GM18498 (cell line): ENCODE measurements at regions not wholly inside any gene's neighbourhood (a gene's known extent, or its start where the extent isn't known, plus 50 kb on each side); places are given as distances from the start of the nearest gene placed in this dataset.
"Not testable (repeated sequence)": the region's sequence is repeated elsewhere in the genome, so short reads cannot be mapped to it uniquely, and the experiment has no call there.

Source experiments
- ATAC-seq: cut with Tn5 transposase; IDR thresholded peaks from one replicate; pipeline ENCODE4 v1.9.1; 2021; ENCODE audit warnings: mild to moderate bottlenecking, moderate library complexity; ENCODE audit not compliant: unreplicated experiment

- no peak for ATAC-seq
Measured at GRCh38 chr21:41571938-41572510, 64.1 kb upstream of the TMPRSS2 start.

- ATAC-seq = peak; percentile 79
Measured at GRCh38 chr21:41570791-41571355, 62.9 kb upstream of the TMPRSS2 start.

GRCh38 chr21:41568606-41569385 is 60.8 kb upstream of the TMPRSS2 start:
- no peak for ATAC-seq

GRCh38 chr21:41567901-41568510 is 60.0 kb upstream of the TMPRSS2 start:
- no peak for ATAC-seq

- ATAC-seq = not testable (repeated sequence)
Measured at GRCh38 chr21:41567237-41567636, 59.3 kb upstream of the TMPRSS2 start.

- ATAC-seq = no peak
Measured at GRCh38 chr21:41566500-41567014, 58.6 kb upstream of the TMPRSS2 start.

GRCh38 chr21:41565550-41565949 is 57.6 kb upstream of the TMPRSS2 start:
- no peak for ATAC-seq

- ATAC-seq = no peak
Measured at GRCh38 chr21:41564871-41565274, 56.9 kb upstream of the TMPRSS2 start.

- ATAC-seq = no peak
Measured at GRCh38 chr21:41562101-41563000, 54.4 kb upstream of the TMPRSS2 start.

- ATAC-seq = no peak
Measured at GRCh38 chr21:41561701-41562100, 53.7 kb upstream of the TMPRSS2 start.

- ATAC-seq = no peak
Measured at GRCh38 chr21:41560661-41561158, 52.8 kb upstream of the TMPRSS2 start.

GRCh38 chr21:41559658-41560631 is 52.0 kb upstream of the TMPRSS2 start:
- no peak for ATAC-seq

GRCh38 chr21:41558842-41559241 is 50.9 kb upstream of the TMPRSS2 start:
- ATAC-seq = no peak

- ATAC-seq = no peak
Measured at GRCh38 chr21:41557884-41558283, 49.9 kb upstream of the TMPRSS2 start.
